GM10266 (cell line): ENCODE measurements at regions not wholly inside any gene's neighbourhood (a gene's known extent, or its start where the extent isn't known, plus 50 kb on each side); places are given as distances from the start of the nearest gene placed in this dataset.

Source experiments
- DNase-seq: peaks from one replicate; pipeline ENCODE4 v3.0.0; 2012; ENCODE audit errors: extremely low spot score
- TF ChIP-seq, protein P1 (sequence below): IDR thresholded peaks from 2 replicates; pipeline ENCODE4 v1.5.1; 2012; ENCODE audit warnings: mild to moderate bottlenecking, low read depth; ENCODE audit not compliant: control insufficient read depth, insufficient read depth; ENCODE audit errors: missing control alignments

- TF ChIP-seq, protein P1, sequence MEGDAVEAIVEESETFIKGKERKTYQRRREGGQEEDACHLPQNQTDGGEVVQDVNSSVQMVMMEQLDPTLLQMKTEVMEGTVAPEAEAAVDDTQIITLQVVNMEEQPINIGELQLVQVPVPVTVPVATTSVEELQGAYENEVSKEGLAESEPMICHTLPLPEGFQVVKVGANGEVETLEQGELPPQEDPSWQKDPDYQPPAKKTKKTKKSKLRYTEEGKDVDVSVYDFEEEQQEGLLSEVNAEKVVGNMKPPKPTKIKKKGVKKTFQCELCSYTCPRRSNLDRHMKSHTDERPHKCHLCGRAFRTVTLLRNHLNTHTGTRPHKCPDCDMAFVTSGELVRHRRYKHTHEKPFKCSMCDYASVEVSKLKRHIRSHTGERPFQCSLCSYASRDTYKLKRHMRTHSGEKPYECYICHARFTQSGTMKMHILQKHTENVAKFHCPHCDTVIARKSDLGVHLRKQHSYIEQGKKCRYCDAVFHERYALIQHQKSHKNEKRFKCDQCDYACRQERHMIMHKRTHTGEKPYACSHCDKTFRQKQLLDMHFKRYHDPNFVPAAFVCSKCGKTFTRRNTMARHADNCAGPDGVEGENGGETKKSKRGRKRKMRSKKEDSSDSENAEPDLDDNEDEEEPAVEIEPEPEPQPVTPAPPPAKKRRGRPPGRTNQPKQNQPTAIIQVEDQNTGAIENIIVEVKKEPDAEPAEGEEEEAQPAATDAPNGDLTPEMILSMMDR, result no peak
- DNase-seq, result no peak
These were observed 616.4 kb downstream of the XIRP2 start for GRCh38 chr2:167504695-167505094.

- TF ChIP-seq, protein P1, result no peak
- no peak for DNase-seq
These were observed 615.8 kb downstream of the XIRP2 start for GRCh38 chr2:167504061-167504460.

GRCh38 chr2:167501618-167502017, 613.3 kb downstream of the XIRP2 start:
- TF ChIP-seq, protein P1, result no peak
- no peak for DNase-seq

GRCh38 chr2:167493862-167494261, 605.6 kb downstream of the XIRP2 start:
- TF ChIP-seq, protein P1, result no peak
- no peak for DNase-seq

DNA sequence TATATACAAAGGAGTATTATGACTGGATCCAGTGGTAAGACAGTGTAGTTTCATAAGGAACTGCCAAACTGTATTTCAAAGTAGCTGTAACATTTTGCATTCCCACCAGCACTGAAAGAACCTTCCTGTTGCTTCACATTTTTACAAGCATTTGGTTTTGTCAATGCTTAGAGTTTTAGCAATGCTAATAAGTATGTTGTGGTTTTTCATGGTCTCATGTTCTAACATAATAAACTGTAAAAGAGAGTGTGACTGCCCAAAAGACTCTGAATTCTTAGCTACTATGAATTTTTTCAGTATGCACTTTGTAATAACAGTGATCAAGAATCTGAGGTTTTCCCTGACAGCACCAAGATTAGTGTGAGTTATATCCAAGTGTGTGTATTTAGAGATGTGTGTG, 604.2 kb downstream of the XIRP2 start:
- TF ChIP-seq, protein P1, result no peak
- no peak for DNase-seq

DNA sequence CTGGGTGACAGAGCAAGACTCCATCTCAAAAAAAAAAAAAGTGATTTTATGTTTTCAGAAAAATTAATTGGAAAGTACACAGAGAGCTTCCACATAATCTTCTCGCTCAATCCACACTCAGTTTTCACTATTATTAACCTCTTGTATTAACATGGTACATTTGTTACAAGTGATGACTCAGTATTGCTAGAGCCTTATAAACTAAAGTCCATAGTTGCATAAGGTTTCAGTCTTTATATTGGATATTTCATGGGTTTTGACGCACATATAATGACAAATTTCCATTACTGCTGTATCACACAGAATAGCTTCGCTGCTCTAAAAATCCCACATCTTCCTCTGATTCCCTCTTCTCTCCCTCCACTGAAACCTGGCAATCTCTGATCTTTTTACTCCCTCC, 603.5 kb downstream of the XIRP2 start:
- no peak for DNase-seq

GRCh38 chr2:167490455-167490854, 602.2 kb downstream of the XIRP2 start:
- TF ChIP-seq, protein P1, result no peak
- no peak for DNase-seq

More for the DNA sequence above, 603.5 kb downstream of the XIRP2 start:
- TF ChIP-seq, protein P1, result no peak
